Breast epithelium (tissue), 4 donors: ENCODE measurements at regions not wholly inside any gene's neighbourhood (a gene's known extent, or its start where the extent isn't known, plus 50 kb on each side); places are given as distances from the start of the nearest gene placed in this dataset.
A peak's percentile ranks its signal among the peaks of the same experiment; 100 is the strongest.

Source experiments
- DNase-seq, 2 donors: peaks; one replicate each; pipeline ENCODE4 v3.0.0-alpha.2; 2019; ENCODE audit warnings: low spot score in 2 of 2
- H3K27ac ChIP-seq, 2 donors: fragments of 200-600 bp; sonication (generic) in 1 of 2; one replicate each; pipeline ENCODE4 v1.5.1; 2016 to 2019; ENCODE audit warnings: mild to moderate bottlenecking in 1 of 2
- H3K27me3 ChIP-seq, 2 donors: fragments of 200-600 bp; sonication (generic) in 1 of 2; one replicate each; pipeline versions ENCODE4 v1.5.1 to v1.6.0; 2017 to 2019; ENCODE audit warnings: control low read depth in 1 of 2, mild to moderate bottlenecking in 1 of 2
- H3K36me3 ChIP-seq: fragments of 200-600 bp; one replicate; pipeline ENCODE4 v1.5.1; 2019
- H3K4me1 ChIP-seq, 2 donors: fragments of 200-600 bp; sonication (generic); one replicate each; pipeline ENCODE4 v1.5.1; 2016 to 2019; ENCODE audit warnings: control low read depth in 1 of 2
- H3K4me3 ChIP-seq, 3 donors: fragments of 200-600 bp; sonication (generic); 1 replicate in 2 of 3; 2 replicates in 1 of 3; pipeline ENCODE4 v1.5.1; 2016 to 2019; ENCODE audit warnings: mild to moderate bottlenecking in 3 of 3, moderate library complexity in 2 of 3
- H3K9me3 ChIP-seq, 2 donors: fragments of 200-600 bp; sonication (generic) in 1 of 2; one replicate each; pipeline ENCODE4 v1.5.1; 2016 to 2019; ENCODE audit warnings: control low read depth in 1 of 2
- POLR2A ChIP-seq: fragments of 450-650 bp; IDR thresholded peaks from one replicate; pipeline ENCODE4 v1.6.1; 2016; ENCODE audit warnings: antibody characterized with exemption, mild to moderate bottlenecking, moderate library complexity
- POLR2AphosphoS5 ChIP-seq, 3 donors: sonication (generic); formaldehyde crosslinking; IDR thresholded peaks; one replicate each; pipeline ENCODE4 v1.6.1; 2017; ENCODE audit warnings: antibody characterized with exemption in 3 of 3
- intact Hi-C: fragments of 100-400 bp; cut with DNase I; formaldehyde crosslinking; loops from one replicate; pipeline ENCODE4 v1.15.1; 2023; ENCODE audit warnings: low total_unique reads
- TF ChIP-seq, protein P1 (sequence below), 3 donors: fragments of 450-650 bp; IDR thresholded peaks; one replicate each; pipeline ENCODE4 v1.5.1; 2016 to 2017; ENCODE audit warnings: antibody characterized with exemption in 3 of 3, mild to moderate bottlenecking in 3 of 3, moderate library complexity in 3 of 3

DNA sequence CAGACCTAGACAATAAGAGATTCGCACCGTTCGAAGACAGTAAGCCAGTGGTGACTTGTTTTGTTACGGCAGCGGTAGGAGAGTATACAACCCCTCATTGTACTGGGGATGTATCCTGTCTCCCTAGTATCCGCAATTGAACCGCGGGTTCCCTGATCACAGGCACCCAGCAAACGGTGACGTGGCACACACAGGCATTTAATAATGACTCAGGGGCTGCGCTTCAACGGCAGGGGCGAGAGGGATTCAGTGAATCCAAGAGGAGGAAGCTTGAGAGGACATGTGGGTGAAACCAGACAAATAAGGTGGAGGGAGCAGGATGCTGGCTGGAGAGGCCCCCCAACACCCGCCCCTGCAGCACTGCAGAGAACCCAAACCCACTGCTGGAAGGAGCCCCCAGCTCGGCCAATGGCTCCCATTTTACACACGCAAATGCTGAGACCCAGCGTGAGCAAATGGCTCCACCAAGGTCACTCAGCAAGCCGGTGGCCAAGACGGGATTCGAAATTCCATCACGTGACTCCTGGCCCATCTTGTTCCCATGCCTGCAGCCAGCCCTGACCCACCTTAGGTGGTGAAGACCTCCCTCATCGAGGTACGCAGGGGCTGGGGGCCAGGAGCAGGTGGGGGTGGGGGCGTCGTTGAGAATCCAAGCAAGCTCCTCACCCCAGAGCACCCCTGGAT lies 149.9 kb downstream of the SYF2 start:
- Histone ChIP-seq H3K9me3 (no peaks in the 10 kb centered on the region), H3K36me3 (no peaks in the 10 kb centered on the region), H3K4me3 (no peak overlapping the region), H3K4me1 (no peaks in the 10 kb centered on the region), H3K27me3 (no peaks in the 10 kb centered on the region), H3K27ac (no peak overlapping the region)
- TF ChIP-seq, protein P1, sequence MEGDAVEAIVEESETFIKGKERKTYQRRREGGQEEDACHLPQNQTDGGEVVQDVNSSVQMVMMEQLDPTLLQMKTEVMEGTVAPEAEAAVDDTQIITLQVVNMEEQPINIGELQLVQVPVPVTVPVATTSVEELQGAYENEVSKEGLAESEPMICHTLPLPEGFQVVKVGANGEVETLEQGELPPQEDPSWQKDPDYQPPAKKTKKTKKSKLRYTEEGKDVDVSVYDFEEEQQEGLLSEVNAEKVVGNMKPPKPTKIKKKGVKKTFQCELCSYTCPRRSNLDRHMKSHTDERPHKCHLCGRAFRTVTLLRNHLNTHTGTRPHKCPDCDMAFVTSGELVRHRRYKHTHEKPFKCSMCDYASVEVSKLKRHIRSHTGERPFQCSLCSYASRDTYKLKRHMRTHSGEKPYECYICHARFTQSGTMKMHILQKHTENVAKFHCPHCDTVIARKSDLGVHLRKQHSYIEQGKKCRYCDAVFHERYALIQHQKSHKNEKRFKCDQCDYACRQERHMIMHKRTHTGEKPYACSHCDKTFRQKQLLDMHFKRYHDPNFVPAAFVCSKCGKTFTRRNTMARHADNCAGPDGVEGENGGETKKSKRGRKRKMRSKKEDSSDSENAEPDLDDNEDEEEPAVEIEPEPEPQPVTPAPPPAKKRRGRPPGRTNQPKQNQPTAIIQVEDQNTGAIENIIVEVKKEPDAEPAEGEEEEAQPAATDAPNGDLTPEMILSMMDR (IDR thresholded peaks at IDR 0.05) = no peak
- no peak for TF ChIP-seq POLR2A
- TF ChIP-seq POLR2AphosphoS5 (IDR thresholded peaks at IDR 0.05) = no peak
- no peak for DNase-seq
- intact Hi-C loops = no loop called here

DNA sequence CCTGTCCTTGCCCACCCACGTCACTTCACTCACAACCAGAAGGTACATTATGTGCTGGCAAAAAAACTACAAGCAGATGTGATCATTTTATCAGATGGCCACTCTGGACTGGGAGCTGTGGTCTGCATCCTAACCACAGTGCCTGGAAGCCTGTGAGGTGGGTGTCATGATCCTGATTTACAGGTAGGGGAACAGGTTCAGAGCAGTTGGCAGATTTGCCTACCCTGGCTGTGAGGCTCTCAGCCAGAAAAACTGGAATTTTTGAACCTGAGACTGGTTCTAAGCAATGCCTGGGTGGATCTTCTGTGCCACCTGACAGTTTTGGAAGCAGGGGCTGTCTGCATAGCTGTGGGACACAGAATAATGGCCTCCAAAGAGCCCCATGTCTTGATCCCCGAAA lies 150.8 kb downstream of the SYF2 start:
- no peaks in the 10 kb centered on the region for H3K36me3 ChIP-seq
- no peaks in the 10 kb centered on the region for H3K27me3 ChIP-seq
- intact Hi-C loops = no loop called here
- TF ChIP-seq, protein P1 (IDR thresholded peaks at IDR 0.05) = no peak
- TF ChIP-seq POLR2AphosphoS5 (IDR thresholded peaks at IDR 0.05) (no peak), POLR2A (no peak)
- no peak overlapping the region for H3K4me3 ChIP-seq
- DNase-seq = peak in 1 of 2 donors; percentile 51
- no peaks in the 10 kb centered on the region for H3K9me3 ChIP-seq
- H3K4me1 ChIP-seq = no peaks in the 10 kb centered on the region
- no peak overlapping the region for H3K27ac ChIP-seq

DNA sequence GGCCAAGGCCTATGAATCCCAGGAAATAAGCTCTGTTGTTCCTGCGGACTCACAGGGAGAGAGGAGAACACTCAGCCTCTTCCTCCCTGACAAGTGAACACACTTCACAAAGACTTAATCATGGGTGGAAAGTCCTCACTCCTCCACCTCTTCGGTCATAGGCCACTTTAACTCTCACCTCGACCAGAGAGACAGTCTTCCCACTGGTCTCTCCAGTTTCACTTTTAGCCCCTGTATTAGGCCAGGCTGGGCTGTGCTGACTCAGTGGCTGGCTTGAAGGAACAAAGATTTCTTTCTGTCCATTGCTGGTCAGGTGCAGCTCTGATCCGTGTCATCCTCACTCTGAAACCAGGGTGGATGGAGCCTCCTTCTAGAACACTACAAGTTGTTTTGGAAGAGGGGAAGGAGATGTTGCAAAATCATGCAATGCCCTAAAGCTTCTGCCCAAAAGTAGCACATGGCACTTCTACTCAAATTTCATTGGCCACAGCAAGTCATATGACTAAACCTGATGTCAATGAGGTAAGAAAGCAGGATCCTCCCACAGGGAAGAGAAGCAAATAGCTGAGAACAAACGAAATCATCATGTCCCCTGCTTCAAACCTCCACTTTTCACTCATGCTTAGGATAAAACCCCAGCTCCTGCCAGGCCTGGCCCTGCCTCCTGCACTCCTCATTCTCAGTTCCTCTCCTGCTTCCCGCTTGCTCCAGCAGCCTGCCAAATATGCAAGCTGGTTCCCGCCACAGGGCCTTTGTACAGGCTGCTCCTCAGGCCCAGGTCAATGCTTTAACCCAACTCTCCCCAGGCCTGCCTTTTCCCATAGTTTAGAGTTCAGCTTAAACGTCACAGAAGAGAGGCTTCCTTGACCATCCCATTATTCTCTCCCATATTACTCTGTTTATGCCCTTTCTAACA lies 150.5 kb upstream of the RUNX3 start:
- Histone ChIP-seq H3K4me1 (no peaks in the 10 kb centered on the region), H3K36me3 (no peaks in the 10 kb centered on the region), H3K27ac (no peak overlapping the region), H3K9me3 (no peaks in the 10 kb centered on the region), H3K4me3 (no peak overlapping the region), H3K27me3 (no peaks in the 10 kb centered on the region)
- intact Hi-C loops = no loop called here
- TF ChIP-seq POLR2AphosphoS5 (IDR thresholded peaks at IDR 0.05) (no peak), POLR2A (no peak)
- TF ChIP-seq, protein P1 (IDR thresholded peaks at IDR 0.05) = no peak
- DNase-seq = no peak

DNA sequence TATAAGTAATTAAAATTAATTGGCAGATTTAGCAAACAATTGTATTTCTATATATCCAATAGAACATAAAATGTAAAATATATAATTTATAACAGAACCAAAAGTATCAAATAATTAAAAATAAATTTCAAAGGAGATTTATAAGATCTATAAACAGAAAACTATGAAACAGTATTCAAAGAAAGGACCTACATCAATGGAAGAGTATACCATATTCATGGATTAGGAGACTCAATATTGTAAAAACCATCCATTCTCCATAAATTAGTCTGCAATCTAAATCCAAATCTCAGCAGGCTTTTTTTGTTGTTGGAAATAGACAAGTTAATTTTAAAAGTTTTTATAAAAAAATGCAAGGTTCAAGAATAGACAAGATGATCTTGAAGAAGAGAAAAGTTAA lies 149.0 kb upstream of the RUNX3 start:
- no peak for DNase-seq
- Histone ChIP-seq H3K4me1 (no peaks in the 10 kb centered on the region), H3K27me3 (no peaks in the 10 kb centered on the region), H3K36me3 (no peaks in the 10 kb centered on the region), H3K9me3 (no peaks in the 10 kb centered on the region), H3K27ac (no peak overlapping the region), H3K4me3 (no peak overlapping the region)
- TF ChIP-seq, protein P1 (IDR thresholded peaks at IDR 0.05) = no peak
- TF ChIP-seq POLR2AphosphoS5 (IDR thresholded peaks at IDR 0.05) (no peak), POLR2A (no peak)
- intact Hi-C loops = no loop called here
